HG03139 (cell line): ENCODE measurements at regions not wholly inside any gene's neighbourhood (a gene's known extent, or its start where the extent isn't known, plus 50 kb on each side); places are given as distances from the start of the nearest gene placed in this dataset.

Source experiments
- ATAC-seq: cut with Tn5 transposase; IDR thresholded peaks from one replicate; pipeline ENCODE4 v1.9.1; 2021; ENCODE audit not compliant: unreplicated experiment

GRCh38 chr18:62665188-62665587 lies 50.2 kb upstream of the PHLPP1 start:
- ATAC-seq = no peak
